Esophagus muscularis mucosa (tissue), 4 donors: ENCODE measurements at regions not wholly inside any gene's neighbourhood (a gene's known extent, or its start where the extent isn't known, plus 50 kb on each side); places are given as distances from the start of the nearest gene placed in this dataset.

Experiments
- EP300 ChIP-seq: sonication (generic); formaldehyde crosslinking; IDR thresholded peaks from one replicate; pipeline ENCODE4 v1.6.1; 2017; ENCODE audit warnings: antibody characterized with exemption
- POLR2A ChIP-seq: fragments of 450-650 bp; IDR thresholded peaks from one replicate; pipeline ENCODE4 v1.6.1; 2017; ENCODE audit warnings: antibody characterized with exemption, moderate library complexity, mild to moderate bottlenecking, low read depth
- POLR2AphosphoS5 ChIP-seq, 2 donors: sonication (generic); formaldehyde crosslinking; IDR thresholded peaks; one replicate each; pipeline ENCODE4 v1.6.1; 2017; ENCODE audit warnings: antibody characterized with exemption in 2 of 2
- TF ChIP-seq, protein P1 (sequence below), 3 experiments: fragments of 200-600 bp in 2 of 3; fragments of 450-650 bp in 1 of 3; sonication (generic) in 2 of 3; IDR thresholded peaks; one replicate each; pipeline ENCODE4 v1.5.1; 2017 to 2019; ENCODE audit warnings: antibody characterized with exemption in 3 of 3, mild to moderate bottlenecking in 2 of 3, moderate library complexity in 1 of 3

DNA sequence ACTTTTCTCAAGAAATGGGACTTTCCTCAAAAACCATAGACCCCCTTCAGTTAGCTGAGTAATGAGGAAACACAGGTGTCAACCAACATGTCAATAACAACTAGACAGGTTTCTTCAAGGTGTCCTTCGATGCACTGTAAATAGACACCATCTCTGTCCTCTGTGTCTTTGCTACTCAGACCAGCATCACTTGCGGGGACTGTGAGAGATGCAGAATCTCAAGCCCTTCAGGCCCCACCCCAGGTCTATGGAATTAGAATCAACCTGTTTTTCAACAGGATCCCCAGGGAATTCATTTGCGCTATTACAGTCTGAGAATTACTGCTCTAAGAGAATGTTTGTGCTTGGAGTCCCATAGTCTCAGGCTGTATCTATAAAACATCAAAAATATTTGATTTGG, 469.9 kb downstream of the COG6 start:
- TF ChIP-seq POLR2A (no peak), POLR2AphosphoS5 (IDR thresholded peaks at IDR 0.05) (no peak), EP300 (no peak)
- TF ChIP-seq, protein P1, sequence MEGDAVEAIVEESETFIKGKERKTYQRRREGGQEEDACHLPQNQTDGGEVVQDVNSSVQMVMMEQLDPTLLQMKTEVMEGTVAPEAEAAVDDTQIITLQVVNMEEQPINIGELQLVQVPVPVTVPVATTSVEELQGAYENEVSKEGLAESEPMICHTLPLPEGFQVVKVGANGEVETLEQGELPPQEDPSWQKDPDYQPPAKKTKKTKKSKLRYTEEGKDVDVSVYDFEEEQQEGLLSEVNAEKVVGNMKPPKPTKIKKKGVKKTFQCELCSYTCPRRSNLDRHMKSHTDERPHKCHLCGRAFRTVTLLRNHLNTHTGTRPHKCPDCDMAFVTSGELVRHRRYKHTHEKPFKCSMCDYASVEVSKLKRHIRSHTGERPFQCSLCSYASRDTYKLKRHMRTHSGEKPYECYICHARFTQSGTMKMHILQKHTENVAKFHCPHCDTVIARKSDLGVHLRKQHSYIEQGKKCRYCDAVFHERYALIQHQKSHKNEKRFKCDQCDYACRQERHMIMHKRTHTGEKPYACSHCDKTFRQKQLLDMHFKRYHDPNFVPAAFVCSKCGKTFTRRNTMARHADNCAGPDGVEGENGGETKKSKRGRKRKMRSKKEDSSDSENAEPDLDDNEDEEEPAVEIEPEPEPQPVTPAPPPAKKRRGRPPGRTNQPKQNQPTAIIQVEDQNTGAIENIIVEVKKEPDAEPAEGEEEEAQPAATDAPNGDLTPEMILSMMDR (IDR thresholded peaks at IDR 0.05) = no peak
